CD14-positive monocyte (primary cell): ENCODE measurements at regions not wholly inside any gene's neighbourhood (a gene's known extent, or its start where the extent isn't known, plus 50 kb on each side); places are given as distances from the start of the nearest gene placed in this dataset.

Experiments used
- DNase-seq, 3 donors: peaks; one replicate each; pipeline ENCODE4 v3.0.0-alpha.2; 2011 to 2022
- H2AFZ ChIP-seq: 2 replicates; pipeline ENCODE4 v1.6.0; 2012; ENCODE audit warnings: mild to moderate bottlenecking, low read depth, low read length, inconsistent platforms; ENCODE audit not compliant: insufficient read depth, poor library complexity, severe bottlenecking
- H3K27ac ChIP-seq, 2 donors: 1 replicate in 1 of 2; 2 replicates in 1 of 2; pipeline ENCODE4 v1.5.1; 2012 to 2013; ENCODE audit warnings: low read length in 2 of 2, control low read depth in 1 of 2, inconsistent platforms in 1 of 2, low read depth in 1 of 2, mild to moderate bottlenecking in 1 of 2
- H3K27me3 ChIP-seq, 2 donors: one replicate each; pipeline versions ENCODE4 v1.6.0 to v1.6.1; 2011 to 2013; ENCODE audit warnings: low read length in 2 of 2; ENCODE audit not compliant: control insufficient read depth in 2 of 2, insufficient read depth in 2 of 2
- H3K36me3 ChIP-seq, 2 donors: replicated peaks in 1 of 2; 1 replicate in 1 of 2; 2 replicates in 1 of 2; pipeline versions ENCODE4 v1.5.1 to v1.6.1; 2012 to 2013; ENCODE audit warnings: low read length in 2 of 2, control low read depth in 1 of 2, inconsistent platforms in 1 of 2, mild to moderate bottlenecking in 1 of 2; ENCODE audit not compliant: insufficient read depth in 2 of 2, control insufficient read depth in 1 of 2
- H3K4me1 ChIP-seq, 2 donors: 1 replicate in 1 of 2; 2 replicates in 1 of 2; pipeline versions ENCODE4 v1.5.1 to v1.6.1; 2012 to 2013; ENCODE audit warnings: low read length in 2 of 2, control low read depth in 1 of 2, inconsistent platforms in 1 of 2, mild to moderate bottlenecking in 1 of 2, moderate library complexity in 1 of 2; ENCODE audit not compliant: insufficient read depth in 2 of 2, control insufficient read depth in 1 of 2
- H3K4me2 ChIP-seq: replicated peaks from 2 replicates; pipeline ENCODE3; 2012; ENCODE audit warnings: low read length, moderate library complexity, mild to moderate bottlenecking; ENCODE audit not compliant: poor library complexity, severe bottlenecking; ENCODE audit errors: extremely low read depth
- H3K4me3 ChIP-seq, 3 experiments: fragments of 200-600 bp in 1 of 3; sonication (generic) in 1 of 3; replicated peaks in 1 of 3; 1 replicate in 2 of 3; 2 replicates in 1 of 3; pipeline ENCODE4 v1.5.1; 2011 to 2013; ENCODE audit warnings: low read length in 3 of 3, mild to moderate bottlenecking in 3 of 3, control low read depth in 2 of 3, low read depth in 2 of 3, inconsistent platforms in 1 of 3, moderate library complexity in 1 of 3
- H3K79me2 ChIP-seq: 2 replicates; pipeline ENCODE4 v1.6.0; 2012; ENCODE audit warnings: mild to moderate bottlenecking, control low read depth, inconsistent platforms, low read length, moderate library complexity; ENCODE audit not compliant: insufficient read depth
- H3K9ac ChIP-seq: 2 replicates; pipeline ENCODE4 v1.6.0; 2017; ENCODE audit warnings: low read length, mild to moderate bottlenecking; ENCODE audit not compliant: insufficient read depth, poor library complexity, severe bottlenecking
- H3K9me3 ChIP-seq, 2 donors: replicated peaks in 1 of 2; 1 replicate in 1 of 2; 2 replicates in 1 of 2; pipeline versions ENCODE4 v1.5.1 to v1.6.1; 2012 to 2013; ENCODE audit warnings: low read length in 2 of 2, control low read depth in 1 of 2; ENCODE audit not compliant: control insufficient read depth in 1 of 2, insufficient read depth in 1 of 2
- H4K20me1 ChIP-seq: 2 replicates; pipeline ENCODE4 v1.6.0; 2012; ENCODE audit warnings: mild to moderate bottlenecking, low read length, control low read depth, moderate library complexity; ENCODE audit not compliant: insufficient read depth
- H3K27ac Mint-ChIP-seq, 7 donors: one replicate each; pipeline ENCODE4 v1.8.0; 2020; ENCODE audit warnings: mild to moderate bottlenecking in 7 of 7, mixed read lengths in 7 of 7, moderate library complexity in 6 of 7, inconsistent platforms in 2 of 7
- H3K27me3 Mint-ChIP-seq, 3 donors: one replicate each; pipeline ENCODE4 v1.8.0; 2021 to 2022; ENCODE audit warnings: low read depth in 3 of 3, mild to moderate bottlenecking in 3 of 3, mixed read lengths in 3 of 3, moderate library complexity in 3 of 3, inconsistent platforms in 1 of 3
- H3K36me3 Mint-ChIP-seq, 2 donors: one replicate each; pipeline ENCODE4 v1.8.0; 2020; ENCODE audit warnings: mixed read lengths in 2 of 2, inconsistent platforms in 1 of 2, mild to moderate bottlenecking in 1 of 2
- H3K4me1 Mint-ChIP-seq: one replicate; pipeline ENCODE4 v1.8.0; 2020; ENCODE audit warnings: mild to moderate bottlenecking, mixed read lengths
- H3K4me3 Mint-ChIP-seq, 2 donors: one replicate each; pipeline ENCODE4 v1.8.0; 2020; ENCODE audit warnings: mild to moderate bottlenecking in 2 of 2, mixed read lengths in 2 of 2, moderate library complexity in 1 of 2
- H3K9me3 Mint-ChIP-seq, 7 donors: one replicate each; pipeline ENCODE4 v1.8.0; 2020 to 2022; ENCODE audit warnings: mixed read lengths in 7 of 7, mild to moderate bottlenecking in 6 of 7, moderate library complexity in 6 of 7, inconsistent platforms in 2 of 7
- CTCF ChIP-seq: fragments of 200-600 bp; IDR thresholded peaks from one replicate; pipeline ENCODE4 v1.8.0; 2022; ENCODE audit warnings: antibody characterized with exemption, mild to moderate bottlenecking
- WGBS: methylation state at CpG from one replicate; pipeline ENCODE4 v1.1.5; 2013; ENCODE audit warnings: missing lambda C conversion rate; ENCODE audit not compliant: insufficient coverage; 5-methylcytosine and 5-hydroxymethylcytosine counted together
- intact Hi-C, 2 donors: fragments of 100-400 bp; cut with micrococcal nuclease; formaldehyde crosslinking; loops; one replicate each; pipeline versions ENCODE4 v1.15.0 to v1.15.1; 2023

GRCh38 chr9:129482521-129483414, 138.1 kb downstream of the C9orf50 start:
- H3K27me3 Mint-ChIP-seq = peaks cover 6 to 17% (median 9%) of the 10 kb centered on the region in 3 donors
- H2AFZ ChIP-seq = peak overlapping the region; percentile 77
- no peaks in the 10 kb centered on the region for H3K79me2 ChIP-seq
- H3K4me1 Mint-ChIP-seq = peaks cover 30% of the 10 kb centered on the region
- peak overlapping the region; percentile 80 for H3K9ac ChIP-seq
- no peaks in the 10 kb centered on the region for H4K20me1 ChIP-seq
- peak; percentile 48 to 55 (median 52) for DNase-seq
- no peaks in the 10 kb centered on the region for H3K9me3 Mint-ChIP-seq
- no peak for TF ChIP-seq CTCF
- peaks cover 26 to 38% of the 10 kb centered on the region in 2 donors for H3K4me1 ChIP-seq
- H3K36me3 ChIP-seq = no peaks in the 10 kb centered on the region
- peak overlapping the region; percentile 84 to 95 (median 92) for H3K27ac Mint-ChIP-seq
- H3K4me2 ChIP-seq = peak overlapping the region; percentile 87
- peak overlapping the region; percentile 34 to 70 (median 38) for H3K4me3 ChIP-seq
- no peaks in the 10 kb centered on the region for H3K9me3 ChIP-seq
- intact Hi-C loops = loop anchor here in 1 of 2 donors (1.0 kb wide), 1 partner anchor 21 kb away; no protein-coding TSS in a partner anchor
- under 1% methylated on average over 73 of the region's 93 CpGs for WGBS
- H3K36me3 Mint-ChIP-seq = peaks cover 0 to 3% of the 10 kb centered on the region in 2 donors
- H3K4me3 Mint-ChIP-seq = peak overlapping the region; percentile 75 to 85
- H3K27me3 ChIP-seq = no peaks in the 10 kb centered on the region
- H3K27ac ChIP-seq = peak overlapping the region; percentile 89 to 92

- Histone ChIP-seq H3K4me2 (peak overlapping the region; percentile 87), H2AFZ (peak overlapping the region; percentile 75), H3K27ac (peak overlapping the region in 1 of 2 donors; percentile 89), H3K4me1 (peaks cover 22 to 34% of the 10 kb centered on the region in 2 donors), H3K36me3 (no peaks in the 10 kb centered on the region), H3K27me3 (no peaks in the 10 kb centered on the region), H4K20me1 (no peaks in the 10 kb centered on the region), H3K9me3 (no peaks in the 10 kb centered on the region), H3K4me3 (peak overlapping the region; percentile 33 to 70 (median 34)), H3K79me2 (no peaks in the 10 kb centered on the region), H3K9ac (peak overlapping the region; percentile 80)
- DNase-seq = peak in 1 of 3 donors; percentile 39
- no peak for TF ChIP-seq CTCF
- peaks cover 25% of the 10 kb centered on the region for H3K4me1 Mint-ChIP-seq
- H3K36me3 Mint-ChIP-seq = peaks cover 0 to 3% of the 10 kb centered on the region in 2 donors
- H3K27ac Mint-ChIP-seq = peak overlapping the region in 6 of 7 donors; percentile 56 to 91 (median 76)
- H3K4me3 Mint-ChIP-seq = peak overlapping the region; percentile 60 to 80
- H3K27me3 Mint-ChIP-seq = peaks cover 6 to 17% (median 6%) of the 10 kb centered on the region in 3 donors
- 9% methylated on average over 40 of the region's 55 CpGs for WGBS
- no peaks in the 10 kb centered on the region for H3K9me3 Mint-ChIP-seq
- intact Hi-C loops = no loop called here
Observed at GRCh38 chr9:129481810-129482511, 138.9 kb downstream of the C9orf50 start.
